Loucy (cell line): ENCODE measurements at regions not wholly inside any gene's neighbourhood (a gene's known extent, or its start where the extent isn't known, plus 50 kb on each side); places are given as distances from the start of the nearest gene placed in this dataset.

Source experiments
- CTCF ChIP-seq: fragments of 200-600 bp; sonication (generic); conservative IDR thresholded peaks from 2 replicates; pipeline ENCODE4 v1.5.1; 2014; ENCODE audit warnings: mild to moderate bottlenecking, antibody characterized with exemption, low read length
- EZH2phosphoT487 ChIP-seq: fragments of 200-600 bp; IDR thresholded peaks from 2 replicates; pipeline ENCODE4 v1.6.1; 2018; ENCODE audit warnings: antibody characterized with exemption, mild to moderate bottlenecking, moderate library complexity, borderline replicate concordance

GRCh38 chr10:2924431-2924830 is 142.9 kb upstream of the PFKP start:
- TF ChIP-seq CTCF (no peak), EZH2phosphoT487 (no peak)
